ENCODE measurements at regions not wholly inside any gene's neighbourhood (a gene's known extent, or its start where the extent isn't known, plus 50 kb on each side); places are given as distances from the start of the nearest gene placed in this dataset.
A peak's percentile ranks its signal among the peaks of the same experiment; 100 is the strongest.

DNA sequence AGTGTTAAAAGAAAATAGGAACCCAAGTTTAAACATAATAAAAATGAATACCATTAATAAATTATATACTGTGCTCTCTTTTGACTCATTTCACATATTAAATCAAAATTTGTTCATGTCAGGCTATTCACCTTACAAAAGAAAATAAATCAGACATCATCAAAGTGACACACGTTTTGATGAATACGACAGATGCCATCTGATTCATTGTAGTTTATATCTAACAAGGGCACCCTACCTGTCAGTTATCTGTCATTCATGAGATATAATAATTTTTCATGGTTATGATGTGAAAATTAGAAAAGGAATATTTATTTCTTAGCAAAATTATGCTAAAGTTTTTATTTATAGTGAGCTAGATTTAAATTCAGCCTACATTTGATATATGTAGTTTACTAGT is 188.1 kb upstream of the PCDH17 start:
- no peak for DNase-seq (ENCODE audit: low read depth)

DNA sequence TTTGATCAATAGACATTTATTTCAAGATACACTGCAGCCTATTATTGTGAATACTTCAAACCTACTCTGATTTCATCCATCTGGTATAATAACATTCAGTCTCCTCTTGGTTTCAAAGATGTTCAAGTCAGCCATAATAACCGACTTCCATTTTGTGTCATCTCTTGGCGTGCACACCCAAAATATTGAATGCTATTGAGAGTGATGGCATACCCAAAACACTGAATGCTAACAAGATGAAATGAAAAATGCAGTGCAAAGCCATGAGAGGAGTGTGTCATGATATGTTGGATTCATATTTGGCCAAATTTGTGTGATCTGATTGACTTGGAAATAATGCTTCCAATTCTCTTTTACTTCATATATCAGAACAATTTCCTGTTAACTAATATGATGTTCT is 181.2 kb upstream of the PCDH17 start:
- no peak for DNase-seq (ENCODE audit: low read depth)

DNA sequence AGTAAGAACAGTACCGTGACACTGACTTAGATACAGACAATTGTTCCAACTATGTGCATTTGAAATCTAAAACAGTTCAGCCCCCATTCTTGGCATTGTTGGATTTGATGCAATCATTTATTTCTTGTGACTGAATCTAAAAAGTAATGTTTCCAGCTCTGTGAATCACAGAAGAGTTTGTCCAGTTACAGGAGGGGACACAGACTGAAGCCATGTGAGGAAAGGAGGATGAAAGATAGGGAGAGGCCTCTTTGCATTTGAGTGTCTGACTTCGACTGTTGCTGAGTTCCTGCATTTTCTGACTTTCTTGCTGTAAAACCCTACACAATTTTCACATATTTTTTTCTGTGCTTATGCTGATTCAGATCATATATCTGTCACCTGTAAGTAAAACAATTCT is 179.3 kb upstream of the PCDH17 start:
- DNase-seq (ENCODE audit: low read depth): no peak

GRCh38 chr13:57470491-57470890 is 161.1 kb upstream of the PCDH17 start:
- no peak for DNase-seq (ENCODE audit: low read depth)

DNA sequence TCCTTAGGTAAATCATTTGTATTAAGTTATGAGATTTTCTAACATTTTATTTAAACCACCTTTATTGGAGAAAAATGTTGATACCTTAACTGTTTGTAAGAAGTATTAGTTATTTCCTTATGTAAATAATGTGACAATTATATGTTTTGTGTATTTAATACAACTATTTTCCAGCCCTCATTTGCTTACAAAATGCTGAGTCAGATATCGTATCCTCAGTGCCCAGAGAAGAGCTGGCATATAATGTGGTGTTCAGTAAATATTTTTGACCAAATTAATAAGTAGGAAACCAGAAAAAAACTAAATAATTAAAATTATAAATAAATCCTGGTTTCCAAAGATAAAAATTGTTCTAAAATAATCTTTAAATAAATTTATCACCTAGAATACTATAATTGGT is 140.2 kb upstream of the PCDH17 start:
- DNase-seq (ENCODE audit: low read depth): no peak

DNA sequence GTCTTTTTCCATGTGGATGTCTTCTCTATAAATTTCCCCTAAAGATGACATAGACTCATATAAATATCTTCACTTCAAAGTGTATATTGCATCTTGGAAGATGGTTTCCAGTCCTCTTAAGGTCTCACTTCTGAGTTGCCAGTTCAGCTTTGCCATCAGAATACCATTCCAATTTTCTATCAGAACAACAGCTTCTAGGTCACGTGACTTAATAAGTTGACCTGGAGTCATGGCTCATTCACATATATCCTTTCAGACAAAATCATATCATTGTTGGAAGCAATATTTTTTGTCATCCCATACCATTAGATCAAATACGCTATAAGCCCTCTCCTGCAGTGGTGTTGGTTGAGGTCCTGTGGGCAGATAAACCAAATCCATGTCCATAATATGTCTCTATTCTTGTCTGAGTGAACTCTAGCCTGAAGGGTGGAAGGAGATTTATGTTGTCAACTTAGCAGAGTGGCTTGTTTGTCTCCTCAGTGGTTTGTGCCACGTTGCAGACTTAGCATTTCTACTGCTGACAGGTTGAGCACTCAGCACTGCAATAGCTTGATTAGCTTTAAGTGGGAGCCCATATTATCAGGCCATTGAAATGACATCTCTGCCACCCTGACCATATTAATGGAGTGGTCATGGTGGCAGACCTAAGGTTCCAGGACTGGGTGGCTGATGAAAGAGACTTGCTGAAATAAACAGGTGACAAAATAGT is 123.6 kb upstream of the PCDH17 start:
- DNase-seq (ENCODE audit: low read depth): no peak

- DNase-seq (ENCODE audit: low read depth): no peak
Measured at GRCh38 chr13:57511603-57512002, 119.9 kb upstream of the PCDH17 start.

DNA sequence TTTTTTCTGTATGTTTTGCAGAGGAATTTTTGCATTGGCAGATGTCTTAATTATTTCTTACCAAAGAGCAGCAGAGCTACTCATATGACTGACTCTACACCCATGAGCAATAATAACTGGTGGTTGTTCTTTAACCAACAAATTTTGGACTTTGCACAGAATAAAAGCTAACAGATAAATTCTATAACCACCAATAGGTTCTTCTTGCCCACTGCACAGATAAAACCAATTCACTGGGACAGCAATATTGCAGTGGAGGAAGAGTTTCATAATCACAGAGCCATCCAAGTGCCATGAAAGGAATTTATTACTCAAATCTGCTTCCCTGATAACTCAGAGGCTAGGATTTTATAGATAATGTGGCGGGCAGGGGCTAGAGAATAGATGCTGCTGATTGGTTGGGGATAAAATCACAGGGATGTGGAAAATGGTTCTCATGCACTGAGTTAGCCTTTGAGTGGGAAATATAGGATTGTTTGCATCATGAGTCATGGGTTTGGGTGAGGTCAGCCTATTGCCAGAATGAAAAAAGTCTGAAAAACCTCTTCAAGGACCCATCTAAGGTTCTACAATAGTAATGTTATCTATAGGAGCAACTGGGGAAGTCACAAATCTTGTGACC is 104.3 kb upstream of the PCDH17 start:
- no peak for DNase-seq (ENCODE audit: low read depth)

DNA sequence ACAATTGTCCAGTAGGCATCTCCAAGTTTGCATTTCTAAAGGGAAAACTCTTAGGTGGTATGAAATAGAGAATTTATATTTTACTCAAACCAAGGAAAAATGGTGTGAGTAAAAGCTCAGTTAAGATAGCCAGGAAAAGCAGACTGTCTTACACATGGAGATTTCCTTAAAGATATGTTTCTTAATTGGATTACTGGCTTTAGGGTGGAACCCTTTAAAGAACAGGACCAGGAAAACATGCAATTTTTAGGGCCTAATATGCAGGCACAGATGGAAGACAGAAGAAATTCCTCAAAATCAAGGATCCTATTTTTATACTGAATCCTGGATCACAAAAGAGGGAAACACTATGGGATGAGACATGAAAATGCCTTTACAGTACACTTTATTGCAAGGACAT is 100.3 kb upstream of the PCDH17 start:
- no peak for DNase-seq (ENCODE audit: low read depth)

GRCh38 chr13:57546942-57547341 is 84.6 kb upstream of the PCDH17 start:
- no peak for DNase-seq (ENCODE audit: low read depth)

DNA sequence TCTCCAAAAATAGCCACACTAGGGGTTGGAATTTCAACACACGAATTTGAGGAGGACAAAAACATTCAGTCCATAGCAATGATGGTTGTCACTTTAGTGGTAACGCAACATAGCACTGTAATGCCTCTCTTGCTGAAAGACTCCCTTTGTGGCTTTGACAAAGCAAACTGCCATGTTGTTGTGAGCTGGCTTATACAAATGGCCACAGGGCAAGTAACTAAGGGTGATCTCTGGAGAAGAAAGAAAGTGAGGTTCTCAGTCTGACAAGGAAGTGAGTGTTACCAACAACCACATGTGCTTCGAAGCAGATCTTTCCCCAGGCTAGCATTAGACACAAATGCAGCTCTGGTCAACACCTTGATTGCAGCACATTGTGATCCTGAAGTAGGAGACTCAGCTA is 79.1 kb upstream of the PCDH17 start:
- no peak for DNase-seq (ENCODE audit: low read depth)

GRCh38 chr13:57553932-57554331 is 77.6 kb upstream of the PCDH17 start:
- no peak for DNase-seq (ENCODE audit: low read depth)

DNA sequence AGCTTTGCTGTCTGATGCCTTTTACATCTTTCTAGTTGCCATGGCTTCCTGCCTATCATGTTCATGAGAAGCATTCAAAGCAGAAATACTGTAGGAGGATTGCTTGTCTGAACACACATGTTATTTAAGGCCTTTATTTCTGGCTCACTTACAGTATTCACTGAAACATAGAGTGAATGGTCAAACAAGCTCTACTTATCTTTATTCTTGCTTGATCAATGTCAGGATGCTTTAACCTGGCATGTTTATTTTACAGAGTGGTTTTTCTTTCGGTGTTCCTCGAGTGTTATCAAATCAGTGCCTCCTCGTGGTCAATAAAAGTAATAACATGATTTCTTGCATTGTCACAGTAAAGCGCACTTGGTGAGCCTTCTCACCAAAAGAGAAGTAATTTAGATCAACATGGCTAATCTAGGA is 73.5 kb upstream of the PCDH17 start:
- DNase-seq (ENCODE audit: low read depth): peak; percentile 4

DNA sequence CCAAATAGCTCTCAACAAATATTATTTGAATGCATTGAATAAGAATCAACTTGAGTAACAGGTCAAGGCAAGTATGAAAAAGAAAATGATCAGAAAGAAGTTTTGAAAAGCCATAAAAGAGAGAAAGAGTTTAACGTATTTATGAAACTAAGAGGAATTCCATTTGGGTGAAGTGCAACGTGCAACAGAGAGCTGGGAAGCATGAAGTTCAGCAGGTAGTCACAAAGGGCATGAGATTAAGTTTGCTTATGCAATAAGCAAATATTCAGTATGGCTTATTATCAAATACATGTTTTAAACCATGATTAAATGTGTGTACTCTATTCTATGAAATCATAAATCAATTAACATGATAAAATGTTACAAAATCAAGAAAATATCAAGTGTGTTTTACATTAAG is 62.7 kb upstream of the PCDH17 start:
- DNase-seq (ENCODE audit: low read depth): no peak

- DNase-seq (ENCODE audit: low read depth): no peak
Measured at GRCh38 chr13:57569986-57570385, 61.6 kb upstream of the PCDH17 start.
